ENCODE measurements at regions not wholly inside any gene's neighbourhood (a gene's known extent, or its start where the extent isn't known, plus 50 kb on each side); places are given as distances from the start of the nearest gene placed in this dataset.

- TF ChIP-seq, protein P1, sequence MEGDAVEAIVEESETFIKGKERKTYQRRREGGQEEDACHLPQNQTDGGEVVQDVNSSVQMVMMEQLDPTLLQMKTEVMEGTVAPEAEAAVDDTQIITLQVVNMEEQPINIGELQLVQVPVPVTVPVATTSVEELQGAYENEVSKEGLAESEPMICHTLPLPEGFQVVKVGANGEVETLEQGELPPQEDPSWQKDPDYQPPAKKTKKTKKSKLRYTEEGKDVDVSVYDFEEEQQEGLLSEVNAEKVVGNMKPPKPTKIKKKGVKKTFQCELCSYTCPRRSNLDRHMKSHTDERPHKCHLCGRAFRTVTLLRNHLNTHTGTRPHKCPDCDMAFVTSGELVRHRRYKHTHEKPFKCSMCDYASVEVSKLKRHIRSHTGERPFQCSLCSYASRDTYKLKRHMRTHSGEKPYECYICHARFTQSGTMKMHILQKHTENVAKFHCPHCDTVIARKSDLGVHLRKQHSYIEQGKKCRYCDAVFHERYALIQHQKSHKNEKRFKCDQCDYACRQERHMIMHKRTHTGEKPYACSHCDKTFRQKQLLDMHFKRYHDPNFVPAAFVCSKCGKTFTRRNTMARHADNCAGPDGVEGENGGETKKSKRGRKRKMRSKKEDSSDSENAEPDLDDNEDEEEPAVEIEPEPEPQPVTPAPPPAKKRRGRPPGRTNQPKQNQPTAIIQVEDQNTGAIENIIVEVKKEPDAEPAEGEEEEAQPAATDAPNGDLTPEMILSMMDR (IDR thresholded peaks at IDR 0.05), result no peak
- TF ChIP-seq POLR2A (IDR thresholded peaks at IDR 0.05), result no peak
Measured at GRCh38 chr10:126839094-126839761, 66.0 kb upstream of the DOCK1 start.
